ENCODE measurements at regions not wholly inside any gene's neighbourhood (a gene's known extent, or its start where the extent isn't known, plus 50 kb on each side); places are given as distances from the start of the nearest gene placed in this dataset.
A peak's percentile ranks its signal among the peaks of the same experiment; 100 is the strongest.
"Not testable (repeated sequence)": the region's sequence is repeated elsewhere in the genome, so short reads cannot be mapped to it uniquely, and the experiment has no call there.

GRCh38 chr6:23659125-23659524 lies 466.9 kb upstream of the NRSN1 start:
- no peak for DNase-seq (ENCODE audit: low read depth)

- DNase-seq (ENCODE audit: low read depth), result no peak
These were observed 464.5 kb upstream of the NRSN1 start for GRCh38 chr6:23661549-23661948.

- DNase-seq (ENCODE audit: low read depth), result no peak
These were observed 462.9 kb upstream of the NRSN1 start for GRCh38 chr6:23663096-23663495.

DNA sequence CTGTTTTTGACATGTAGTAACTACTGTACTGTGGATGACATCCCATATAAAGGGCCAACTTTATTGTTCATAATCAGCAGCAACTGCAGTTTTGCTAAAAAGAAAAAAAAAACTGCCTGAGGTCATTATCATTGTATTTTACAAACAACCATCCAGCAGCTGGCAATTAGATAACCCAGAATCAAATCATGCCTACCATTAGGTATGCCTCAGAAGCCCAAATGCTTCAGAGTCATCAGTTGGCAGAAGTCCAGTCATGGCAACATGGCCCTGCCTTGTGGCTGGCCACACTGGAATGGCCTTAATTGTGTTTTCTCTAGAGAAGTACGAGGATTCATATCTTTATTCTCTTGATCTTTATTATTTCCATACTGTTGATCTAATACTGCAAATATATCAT lies 462.4 kb upstream of the NRSN1 start:
- no peak for DNase-seq (ENCODE audit: low read depth)

DNA sequence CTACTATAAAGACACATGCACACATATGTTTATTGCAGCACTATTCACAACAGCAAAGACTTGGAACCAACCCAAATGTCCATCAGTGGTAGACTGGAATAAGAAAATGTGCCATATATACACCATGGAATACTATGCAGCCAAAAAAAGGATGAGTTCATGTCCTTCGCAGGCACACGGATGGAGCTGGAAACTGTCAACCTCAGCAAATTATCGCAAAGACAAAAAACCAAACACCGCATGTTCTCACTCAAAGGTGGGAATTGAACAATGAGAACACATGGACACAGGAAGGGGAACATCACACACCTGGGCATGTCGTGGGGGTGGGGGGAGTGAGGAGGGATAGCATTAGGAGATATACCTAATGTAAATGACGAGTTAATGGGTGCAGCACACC lies 460.1 kb upstream of the NRSN1 start:
- DNase-seq (ENCODE audit: low read depth), result not testable (repeated sequence)

- no peak for DNase-seq (ENCODE audit: low read depth)
These were observed 453.3 kb upstream of the NRSN1 start for GRCh38 chr6:23672737-23673136.

GRCh38 chr6:23678626-23679025 lies 447.4 kb upstream of the NRSN1 start:
- no peak for DNase-seq (ENCODE audit: low read depth)

- DNase-seq (ENCODE audit: low read depth), result no peak
These were observed 444.3 kb upstream of the NRSN1 start for GRCh38 chr6:23681743-23682142.

- no peak for DNase-seq (ENCODE audit: low read depth)
These were observed 437.4 kb upstream of the NRSN1 start for GRCh38 chr6:23688650-23689049.

- DNase-seq (ENCODE audit: low read depth), result no peak
These were observed 435.5 kb upstream of the NRSN1 start for GRCh38 chr6:23690453-23691049.

GRCh38 chr6:23692184-23692583 lies 433.8 kb upstream of the NRSN1 start:
- DNase-seq (ENCODE audit: low read depth), result no peak

DNA sequence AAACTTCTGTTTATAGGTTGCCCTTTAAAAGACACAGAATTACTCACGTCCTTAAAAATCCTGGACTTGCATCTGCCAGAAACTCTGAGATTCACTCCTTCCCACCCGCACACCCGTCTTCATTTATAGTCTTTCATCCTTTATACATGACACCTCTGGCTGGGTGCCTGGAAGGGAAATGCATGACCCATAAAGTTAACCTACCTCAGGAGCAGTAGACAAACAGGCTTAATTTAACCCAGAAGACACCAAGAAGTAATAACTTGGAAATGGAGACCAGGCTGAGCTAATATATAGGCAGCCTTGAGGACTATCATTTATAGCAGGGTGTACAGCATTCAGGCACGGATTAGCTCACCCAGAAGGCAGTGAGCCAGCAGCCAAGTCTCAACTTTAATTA lies 429.0 kb upstream of the NRSN1 start:
- no peak for DNase-seq (ENCODE audit: low read depth)

GRCh38 chr6:23704479-23705052 lies 421.4 kb upstream of the NRSN1 start:
- DNase-seq (ENCODE audit: low read depth), result no peak

DNA sequence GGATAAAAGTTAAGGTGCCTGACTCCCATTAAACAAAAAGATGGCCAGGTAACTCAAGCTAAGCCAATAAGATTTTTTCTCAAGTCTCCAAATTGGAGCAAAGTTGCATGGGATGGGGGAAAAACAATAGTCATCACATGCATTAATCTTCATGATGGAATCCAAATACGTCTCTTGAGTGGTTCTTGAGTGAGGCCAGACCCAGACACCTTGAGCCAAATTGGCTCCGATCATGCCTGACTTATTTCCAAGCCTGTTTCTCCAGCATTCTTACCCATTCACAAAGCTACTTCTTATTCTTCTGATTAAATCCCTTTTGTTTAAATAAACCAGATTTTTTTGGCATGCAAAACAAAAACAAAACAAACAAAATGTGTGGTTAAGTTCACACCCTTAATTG lies 420.3 kb upstream of the NRSN1 start:
- DNase-seq (ENCODE audit: low read depth), result no peak

- DNase-seq (ENCODE audit: low read depth), result no peak
These were observed 413.3 kb upstream of the NRSN1 start for GRCh38 chr6:23712756-23713155.

GRCh38 chr6:23713211-23713610 lies 412.8 kb upstream of the NRSN1 start:
- DNase-seq (ENCODE audit: low read depth), result no peak

- peak; percentile 43 for DNase-seq (ENCODE audit: low read depth)
These were observed 397.3 kb upstream of the NRSN1 start for GRCh38 chr6:23728707-23729106.

DNA sequence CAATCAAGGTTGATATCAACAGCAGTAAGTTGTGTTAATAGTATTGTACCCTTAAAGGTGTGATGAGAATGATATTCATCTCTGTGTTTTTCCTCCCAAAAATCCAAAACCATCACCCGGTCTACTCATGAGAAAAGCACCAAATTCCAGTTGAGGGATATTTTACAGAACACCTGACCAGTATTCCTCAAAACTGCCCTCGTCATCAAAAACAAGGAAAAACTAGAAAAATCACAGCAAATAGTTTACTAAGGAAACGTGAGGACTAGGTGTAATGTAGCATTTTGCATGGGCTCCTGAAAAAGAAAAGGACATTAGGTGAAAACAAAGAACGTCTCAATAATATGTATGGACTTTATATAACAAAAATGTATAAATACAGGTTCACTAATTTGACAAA lies 394.4 kb upstream of the NRSN1 start:
- no peak for DNase-seq (ENCODE audit: low read depth)

DNA sequence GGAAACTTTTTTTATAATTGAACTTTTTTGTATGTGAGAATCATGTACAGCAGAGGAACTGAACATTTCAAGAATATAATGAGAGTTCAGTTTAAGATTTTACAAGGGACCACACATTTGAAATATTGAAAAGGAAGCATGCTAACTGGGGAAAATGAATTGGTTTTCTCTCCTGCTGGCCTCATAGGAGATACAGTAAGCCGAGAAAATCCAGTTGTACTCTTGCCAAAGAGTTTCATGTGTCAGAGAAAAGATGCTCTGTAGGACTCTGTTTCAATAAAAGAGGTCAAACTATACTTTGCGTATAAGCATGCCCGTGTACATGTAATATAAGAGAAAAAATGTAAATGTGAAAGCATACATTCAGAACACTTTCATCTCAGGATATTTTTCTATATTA lies 393.5 kb upstream of the NRSN1 start:
- DNase-seq (ENCODE audit: low read depth), result no peak

GRCh38 chr6:23735151-23735550 lies 390.9 kb upstream of the NRSN1 start:
- DNase-seq (ENCODE audit: low read depth), result no peak

DNA sequence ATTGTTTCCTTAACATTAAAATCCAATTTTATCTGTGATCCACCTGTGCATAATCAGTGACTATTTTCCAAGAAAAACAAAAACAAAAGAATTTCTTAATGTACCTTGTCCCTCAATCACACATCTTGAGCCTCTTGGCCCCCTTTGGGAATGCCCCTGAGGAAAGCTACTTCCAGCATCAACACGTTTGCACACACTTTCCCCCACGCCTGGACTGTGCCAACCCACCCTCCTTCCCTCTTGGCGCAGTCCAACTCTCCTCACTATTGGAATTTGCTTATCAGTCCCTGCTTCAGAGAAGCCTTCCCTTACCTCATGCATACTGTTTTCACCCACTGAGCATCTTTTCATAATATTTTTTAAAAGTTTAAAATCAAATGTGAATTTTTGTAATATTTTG lies 389.4 kb upstream of the NRSN1 start:
- no peak for DNase-seq (ENCODE audit: low read depth)

DNA sequence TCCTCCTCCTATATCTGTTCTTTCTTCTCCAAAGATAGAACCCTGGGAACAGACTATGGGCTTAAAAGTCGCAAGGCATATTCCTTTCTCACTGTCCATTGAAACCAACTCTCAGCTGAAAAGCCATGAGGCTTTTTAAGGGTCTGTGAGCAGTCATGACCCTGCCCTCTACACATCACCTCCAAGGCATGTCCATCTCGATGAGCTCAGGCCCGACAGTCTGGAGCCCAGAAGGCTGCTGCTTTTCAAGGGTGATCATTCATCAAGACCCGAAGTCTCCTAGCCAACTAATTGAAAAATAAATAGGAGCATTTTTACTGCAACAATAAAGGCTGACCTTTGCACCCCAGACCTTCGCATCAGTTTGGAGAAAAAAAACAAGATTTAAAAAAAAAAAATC lies 378.8 kb upstream of the NRSN1 start:
- DNase-seq (ENCODE audit: low read depth), result no peak

- no peak for DNase-seq (ENCODE audit: low read depth)
These were observed 373.6 kb upstream of the NRSN1 start for GRCh38 chr6:23752414-23752813.

- DNase-seq (ENCODE audit: low read depth), result no peak
These were observed 371.8 kb upstream of the NRSN1 start for GRCh38 chr6:23754197-23754596.

Data from CMK (cell line).